ENCODE measurements at regions not wholly inside any gene's neighbourhood (a gene's known extent, or its start where the extent isn't known, plus 50 kb on each side); places are given as distances from the start of the nearest gene placed in this dataset.
A peak's percentile ranks its signal among the peaks of the same experiment; 100 is the strongest.

DNA sequence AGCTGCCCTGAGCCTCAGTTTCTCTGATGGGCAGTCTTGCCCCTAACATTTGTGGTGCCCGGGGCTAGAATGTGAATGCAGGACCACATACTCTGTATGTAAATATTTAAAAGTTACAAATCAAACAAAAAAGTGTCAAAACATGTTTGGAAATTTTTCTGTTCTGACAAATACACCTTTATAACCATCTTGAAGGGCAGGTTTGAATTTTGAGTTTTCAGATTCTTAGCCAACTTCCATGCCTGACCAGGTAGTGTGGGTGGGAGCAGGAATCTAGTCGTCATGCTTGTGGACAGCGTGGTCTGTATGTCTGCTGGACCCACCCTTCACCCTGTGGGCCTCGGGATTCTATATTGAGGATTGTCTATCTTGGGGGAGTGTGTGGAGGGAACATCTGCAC lies 325.1 kb downstream of the SOX4 start:
- Histone ChIP-seq H3K27me3 (no peaks in the 10 kb centered on the region), H3K9me3 (no peaks in the 10 kb centered on the region), H3K4me3 (no peak overlapping the region), H3K27ac (no peak overlapping the region), H3K4me1 (no peaks in the 10 kb centered on the region), H3K36me3 (no peaks in the 10 kb centered on the region)
- DNase-seq (ENCODE audit: low spot score in 2 of 2) = no peak
- TF ChIP-seq POLR2A (IDR thresholded peaks at IDR 0.05) = no peak
- TF ChIP-seq, protein P1, sequence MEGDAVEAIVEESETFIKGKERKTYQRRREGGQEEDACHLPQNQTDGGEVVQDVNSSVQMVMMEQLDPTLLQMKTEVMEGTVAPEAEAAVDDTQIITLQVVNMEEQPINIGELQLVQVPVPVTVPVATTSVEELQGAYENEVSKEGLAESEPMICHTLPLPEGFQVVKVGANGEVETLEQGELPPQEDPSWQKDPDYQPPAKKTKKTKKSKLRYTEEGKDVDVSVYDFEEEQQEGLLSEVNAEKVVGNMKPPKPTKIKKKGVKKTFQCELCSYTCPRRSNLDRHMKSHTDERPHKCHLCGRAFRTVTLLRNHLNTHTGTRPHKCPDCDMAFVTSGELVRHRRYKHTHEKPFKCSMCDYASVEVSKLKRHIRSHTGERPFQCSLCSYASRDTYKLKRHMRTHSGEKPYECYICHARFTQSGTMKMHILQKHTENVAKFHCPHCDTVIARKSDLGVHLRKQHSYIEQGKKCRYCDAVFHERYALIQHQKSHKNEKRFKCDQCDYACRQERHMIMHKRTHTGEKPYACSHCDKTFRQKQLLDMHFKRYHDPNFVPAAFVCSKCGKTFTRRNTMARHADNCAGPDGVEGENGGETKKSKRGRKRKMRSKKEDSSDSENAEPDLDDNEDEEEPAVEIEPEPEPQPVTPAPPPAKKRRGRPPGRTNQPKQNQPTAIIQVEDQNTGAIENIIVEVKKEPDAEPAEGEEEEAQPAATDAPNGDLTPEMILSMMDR (IDR thresholded peaks at IDR 0.05) = no peak
- no peak for TF ChIP-seq POLR2AphosphoS5 (IDR thresholded peaks at IDR 0.05)
- intact Hi-C loops (cut with DNase I; ENCODE audit: low total_unique reads) = no loop called here

GRCh38 chr6:21922086-21922485 lies 328.5 kb downstream of the SOX4 start:
- H3K9me3 ChIP-seq = no peaks in the 10 kb centered on the region
- no peak for DNase-seq (ENCODE audit: low spot score in 2 of 2)
- no peak for TF ChIP-seq POLR2AphosphoS5 (IDR thresholded peaks at IDR 0.05)
- TF ChIP-seq, protein P1 (IDR thresholded peaks at IDR 0.05) = no peak
- TF ChIP-seq POLR2A (IDR thresholded peaks at IDR 0.05) = no peak
- H3K27me3 ChIP-seq = no peaks in the 10 kb centered on the region
- H3K4me1 ChIP-seq = peaks cover 0 to 4% of the 10 kb centered on the region in 2 donors
- H3K4me3 ChIP-seq = no peak overlapping the region
- H3K27ac ChIP-seq = no peak overlapping the region
- intact Hi-C loops (cut with DNase I; ENCODE audit: low total_unique reads) = no loop called here
- H3K36me3 ChIP-seq = no peaks in the 10 kb centered on the region

DNA sequence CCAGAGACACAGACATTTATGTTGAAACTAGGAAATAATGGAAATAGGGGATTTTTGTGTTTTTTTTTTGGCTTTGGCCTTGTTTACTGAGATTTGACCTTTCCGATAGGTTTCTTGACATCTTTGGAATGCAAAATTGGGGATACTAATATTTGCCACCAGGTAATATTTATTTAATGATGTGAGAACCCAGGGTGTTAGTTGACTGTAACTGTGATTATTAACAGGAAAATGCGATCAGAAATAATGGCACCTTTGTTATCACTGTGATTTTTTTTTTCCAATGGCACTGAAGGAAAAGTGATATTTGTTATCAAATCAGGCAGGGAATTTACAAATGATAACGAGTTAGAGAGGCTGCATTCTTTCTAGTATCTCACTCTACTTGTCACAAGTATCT lies 330.5 kb downstream of the SOX4 start:
- TF ChIP-seq POLR2A (IDR thresholded peaks at IDR 0.05) (no peak), POLR2AphosphoS5 (IDR thresholded peaks at IDR 0.05) (no peak)
- TF ChIP-seq, protein P1 (IDR thresholded peaks at IDR 0.05) = no peak
- Histone ChIP-seq H3K27ac (no peak overlapping the region), H3K9me3 (no peaks in the 10 kb centered on the region), H3K36me3 (no peaks in the 10 kb centered on the region), H3K4me3 (no peak overlapping the region), H3K27me3 (no peaks in the 10 kb centered on the region), H3K4me1 (peaks cover 0 to 4% of the 10 kb centered on the region in 2 donors)
- intact Hi-C loops (cut with DNase I; ENCODE audit: low total_unique reads) = no loop called here
- DNase-seq (ENCODE audit: low spot score in 2 of 2) = no peak

- peak overlapping the region in 1 of 2 donors; percentile 21 for H3K27ac ChIP-seq
- H3K9me3 ChIP-seq = peaks cover 0 to 3% of the 10 kb centered on the region in 2 donors
- no peaks in the 10 kb centered on the region for H3K36me3 ChIP-seq
- no peak for TF ChIP-seq POLR2A (IDR thresholded peaks at IDR 0.05)
- TF ChIP-seq, protein P1 (IDR thresholded peaks at IDR 0.05) = no peak
- no peaks in the 10 kb centered on the region for H3K27me3 ChIP-seq
- H3K4me3 ChIP-seq = no peak overlapping the region
- no peak for DNase-seq (ENCODE audit: low spot score in 2 of 2)
- intact Hi-C loops (cut with DNase I; ENCODE audit: low total_unique reads) = no loop called here
- peaks cover 0 to 4% of the 10 kb centered on the region in 2 donors for H3K4me1 ChIP-seq
Measured at GRCh38 chr6:21928827-21929226, 335.3 kb downstream of the SOX4 start.

DNA sequence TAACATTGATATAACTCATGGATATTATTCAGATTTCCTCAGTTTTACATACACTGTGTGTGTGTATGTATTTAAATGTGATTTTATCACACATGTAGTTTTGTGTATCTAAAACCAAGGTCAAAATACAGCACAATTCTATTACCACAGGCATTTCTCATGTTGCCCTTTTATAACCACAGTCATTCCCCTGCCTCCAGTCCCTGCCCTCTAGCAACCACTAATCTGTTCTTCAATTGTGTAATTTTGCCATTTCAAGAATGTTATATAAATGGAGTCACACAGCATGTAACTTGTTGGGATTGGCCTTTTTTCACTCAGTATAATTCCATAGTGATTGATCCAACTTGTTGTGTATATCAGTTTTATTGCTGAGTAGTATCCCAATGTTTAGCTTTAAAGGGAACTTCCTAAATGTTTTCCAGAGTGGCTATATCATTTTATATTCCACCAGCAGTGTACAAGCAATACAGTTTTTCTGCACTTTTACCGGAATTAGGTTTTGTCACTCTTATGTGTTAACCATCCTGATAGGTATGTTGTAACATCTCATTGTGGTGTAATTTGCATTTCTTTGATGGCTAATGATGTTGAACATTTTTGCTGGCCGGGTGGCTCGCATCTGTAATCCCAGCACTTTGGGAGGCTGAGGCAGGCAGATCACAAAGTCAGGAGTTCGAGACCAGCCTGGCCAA lies 338.2 kb downstream of the SOX4 start:
- H3K9me3 ChIP-seq = peaks cover 0 to 3% of the 10 kb centered on the region in 2 donors
- H3K4me1 ChIP-seq = no peaks in the 10 kb centered on the region
- TF ChIP-seq, protein P1 (IDR thresholded peaks at IDR 0.05) = no peak
- TF ChIP-seq POLR2AphosphoS5 (IDR thresholded peaks at IDR 0.05) (no peak), POLR2A (IDR thresholded peaks at IDR 0.05) (no peak)
- no peak overlapping the region for H3K27ac ChIP-seq
- H3K36me3 ChIP-seq = no peaks in the 10 kb centered on the region
- no peak for DNase-seq (ENCODE audit: low spot score in 2 of 2)
- no peaks in the 10 kb centered on the region for H3K27me3 ChIP-seq
- no peak overlapping the region for H3K4me3 ChIP-seq
- intact Hi-C loops (cut with DNase I; ENCODE audit: low total_unique reads) = no loop called here

Measured in breast epithelium (tissue), 4 donors.